ENCODE measurements at regions not wholly inside any gene's neighbourhood (a gene's known extent, or its start where the extent isn't known, plus 50 kb on each side); places are given as distances from the start of the nearest gene placed in this dataset.

- H3K9me3 ChIP-seq, result no peaks in the 10 kb centered on the region
- no peaks in the 10 kb centered on the region for H3K36me3 ChIP-seq
- H3K27ac ChIP-seq, result no peak overlapping the region
- in situ Hi-C loops (cut with MboI; ENCODE audit: low pct_ligation_motif_present in 1 of 4, low pct_unique_long_range_greater_than_20kb in 1 of 4, low sequenced_read_pairs in 3 of 4) (no loop called here), intact Hi-C loops (cut with DNase I; ENCODE audit: low total_unique reads) (no loop called here)
- no peak overlapping the region for H3K4me3 ChIP-seq
- no peaks in the 10 kb centered on the region for H3K4me1 ChIP-seq
- no peak for DNase-seq
- WGBS, 2 donors (ENCODE audit: low coverage in 1 of 2), result 56 to 57% methylated on average over 3 of the region's 3 CpGs
- no peak for TF ChIP-seq EP300 (IDR thresholded peaks at IDR 0.05; ENCODE audit: low read depth)
- no peak for TF ChIP-seq POLR2A (IDR thresholded peaks at IDR 0.05)
- no peak for TF ChIP-seq CTCF (IDR thresholded peaks at IDR 0.05)
- TF ChIP-seq POLR2AphosphoS5 (IDR thresholded peaks at IDR 0.05), result no peak
- no peaks in the 10 kb centered on the region for H3K27me3 ChIP-seq
Measured at GRCh38 chr1:209276321-209276720, 307.2 kb upstream of the CAMK1G start.

- Histone ChIP-seq H3K27me3 (no peaks in the 10 kb centered on the region), H3K4me3 (no peak overlapping the region), H3K27ac (no peak overlapping the region), H3K36me3 (no peaks in the 10 kb centered on the region), H3K9me3 (no peaks in the 10 kb centered on the region), H3K4me1 (no peaks in the 10 kb centered on the region)
- intact Hi-C loops (cut with DNase I; ENCODE audit: low total_unique reads), result no loop called here
- no peak for DNase-seq
- TF ChIP-seq CTCF (IDR thresholded peaks at IDR 0.05) (no peak), POLR2AphosphoS5 (IDR thresholded peaks at IDR 0.05) (no peak), EP300 (IDR thresholded peaks at IDR 0.05; ENCODE audit: low read depth) (no peak), POLR2A (IDR thresholded peaks at IDR 0.05) (no peak)
- in situ Hi-C loops (cut with MboI; ENCODE audit: low pct_ligation_motif_present in 1 of 4, low pct_unique_long_range_greater_than_20kb in 1 of 4, low sequenced_read_pairs in 3 of 4), result no loop called here
- WGBS, 2 donors (ENCODE audit: low coverage in 1 of 2), result 81 to 83% methylated on average over 1 of the region's 1 CpG
Measured at GRCh38 chr1:209277662-209278061, 305.9 kb upstream of the CAMK1G start.

GRCh38 chr1:209291715-209292114, 291.8 kb upstream of the CAMK1G start:
- Histone ChIP-seq H3K27me3 (no peaks in the 10 kb centered on the region), H3K4me1 (no peaks in the 10 kb centered on the region), H3K27ac (no peak overlapping the region), H3K9me3 (no peaks in the 10 kb centered on the region), H3K36me3 (no peaks in the 10 kb centered on the region), H3K4me3 (no peak overlapping the region)
- DNase-seq, result no peak
- in situ Hi-C loops (cut with MboI; ENCODE audit: low pct_ligation_motif_present in 1 of 4, low pct_unique_long_range_greater_than_20kb in 1 of 4, low sequenced_read_pairs in 3 of 4) (no loop called here), intact Hi-C loops (cut with DNase I; ENCODE audit: low total_unique reads) (no loop called here)
- TF ChIP-seq CTCF (IDR thresholded peaks at IDR 0.05), result no peak
- no peak for TF ChIP-seq EP300 (IDR thresholded peaks at IDR 0.05; ENCODE audit: low read depth)
- no peak for TF ChIP-seq POLR2A (IDR thresholded peaks at IDR 0.05)
- no peak for TF ChIP-seq POLR2AphosphoS5 (IDR thresholded peaks at IDR 0.05)
- 26% methylated on average over 1 of the region's 1 CpG; no CpG with 5 or more reads in 1 of the 2 donors for whole genome bisulfite sequencing, 2 donors (ENCODE audit: low coverage in 1 of 2)

- H3K4me3 ChIP-seq, result no peak overlapping the region
- no peaks in the 10 kb centered on the region for H3K9me3 ChIP-seq
- 84 to 86% methylated on average over 7 of the region's 7 CpGs for WGBS, 2 donors (ENCODE audit: low coverage in 1 of 2)
- intact Hi-C loops (cut with DNase I; ENCODE audit: low total_unique reads), result no loop called here
- in situ Hi-C loops (cut with MboI; ENCODE audit: low pct_ligation_motif_present in 1 of 4, low pct_unique_long_range_greater_than_20kb in 1 of 4, low sequenced_read_pairs in 3 of 4), result no loop called here
- no peak overlapping the region for H3K27ac ChIP-seq
- TF ChIP-seq CTCF (IDR thresholded peaks at IDR 0.05) (no peak), POLR2AphosphoS5 (IDR thresholded peaks at IDR 0.05) (no peak), EP300 (IDR thresholded peaks at IDR 0.05; ENCODE audit: low read depth) (no peak), POLR2A (IDR thresholded peaks at IDR 0.05) (no peak)
- no peak for DNase-seq
- no peaks in the 10 kb centered on the region for H3K36me3 ChIP-seq
- H3K4me1 ChIP-seq, result no peaks in the 10 kb centered on the region
- H3K27me3 ChIP-seq, result no peaks in the 10 kb centered on the region
Measured at GRCh38 chr1:209302779-209303568, 280.5 kb upstream of the CAMK1G start.
